Gastrocnemius medialis (tissue), 4 donors: ENCODE measurements at regions not wholly inside any gene's neighbourhood (a gene's known extent, or its start where the extent isn't known, plus 50 kb on each side); places are given as distances from the start of the nearest gene placed in this dataset.

Experiments used
- POLR2A ChIP-seq, 2 donors: fragments of 450-650 bp; IDR thresholded peaks; one replicate each; pipeline ENCODE4 v1.6.1; 2017; ENCODE audit warnings: antibody characterized with exemption in 2 of 2, mild to moderate bottlenecking in 2 of 2, moderate library complexity in 2 of 2
- TF ChIP-seq, protein P1 (sequence below), 5 experiments: fragments of 450-650 bp in 3 of 5; fragments of 200-600 bp in 2 of 5; sonication (generic) in 2 of 5; IDR thresholded peaks in 4 of 5; conservative IDR thresholded peaks in 1 of 5; 1 replicate in 4 of 5; 2 replicates in 1 of 5; pipeline ENCODE4 v1.5.1; 2016 to 2019; ENCODE audit warnings: antibody characterized with exemption in 5 of 5, mild to moderate bottlenecking in 3 of 5, moderate library complexity in 3 of 5

GRCh38 chr7:52980129-52980528 lies 55.3 kb upstream of the POM121L12 start:
- TF ChIP-seq, protein P1, sequence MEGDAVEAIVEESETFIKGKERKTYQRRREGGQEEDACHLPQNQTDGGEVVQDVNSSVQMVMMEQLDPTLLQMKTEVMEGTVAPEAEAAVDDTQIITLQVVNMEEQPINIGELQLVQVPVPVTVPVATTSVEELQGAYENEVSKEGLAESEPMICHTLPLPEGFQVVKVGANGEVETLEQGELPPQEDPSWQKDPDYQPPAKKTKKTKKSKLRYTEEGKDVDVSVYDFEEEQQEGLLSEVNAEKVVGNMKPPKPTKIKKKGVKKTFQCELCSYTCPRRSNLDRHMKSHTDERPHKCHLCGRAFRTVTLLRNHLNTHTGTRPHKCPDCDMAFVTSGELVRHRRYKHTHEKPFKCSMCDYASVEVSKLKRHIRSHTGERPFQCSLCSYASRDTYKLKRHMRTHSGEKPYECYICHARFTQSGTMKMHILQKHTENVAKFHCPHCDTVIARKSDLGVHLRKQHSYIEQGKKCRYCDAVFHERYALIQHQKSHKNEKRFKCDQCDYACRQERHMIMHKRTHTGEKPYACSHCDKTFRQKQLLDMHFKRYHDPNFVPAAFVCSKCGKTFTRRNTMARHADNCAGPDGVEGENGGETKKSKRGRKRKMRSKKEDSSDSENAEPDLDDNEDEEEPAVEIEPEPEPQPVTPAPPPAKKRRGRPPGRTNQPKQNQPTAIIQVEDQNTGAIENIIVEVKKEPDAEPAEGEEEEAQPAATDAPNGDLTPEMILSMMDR (IDR thresholded peaks at IDR 0.05 in 4 of 5, conservative IDR thresholded peaks at IDR 0.05 in 1 of 5) = no peak
- no peak for TF ChIP-seq POLR2A (IDR thresholded peaks at IDR 0.05)
